ENCODE measurements at regions not wholly inside any gene's neighbourhood (a gene's known extent, or its start where the extent isn't known, plus 50 kb on each side); places are given as distances from the start of the nearest gene placed in this dataset.
"Not testable (repeated sequence)": the region's sequence is repeated elsewhere in the genome, so short reads cannot be mapped to it uniquely, and the experiment has no call there.

DNA sequence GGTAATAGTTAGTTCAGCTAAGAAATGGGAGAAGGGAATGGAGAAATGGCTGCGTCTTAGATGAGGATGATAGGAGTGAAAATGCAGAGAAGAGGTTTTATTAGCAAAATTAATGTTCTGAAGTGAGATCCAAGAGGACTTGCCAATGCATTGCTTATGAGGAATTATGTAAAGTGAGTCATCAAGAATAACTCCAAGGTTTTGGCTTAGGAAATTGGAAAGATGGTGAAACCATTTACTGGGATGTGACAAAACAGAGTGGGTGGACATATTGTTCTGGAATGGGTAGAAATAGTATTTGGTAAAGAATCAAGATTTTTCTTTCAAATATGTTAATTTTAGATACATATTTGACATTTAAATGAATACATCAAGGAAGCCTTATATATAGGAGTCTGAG, 306.6 kb upstream of the CYRIA start:
- FAIRE-seq: no peak

DNA sequence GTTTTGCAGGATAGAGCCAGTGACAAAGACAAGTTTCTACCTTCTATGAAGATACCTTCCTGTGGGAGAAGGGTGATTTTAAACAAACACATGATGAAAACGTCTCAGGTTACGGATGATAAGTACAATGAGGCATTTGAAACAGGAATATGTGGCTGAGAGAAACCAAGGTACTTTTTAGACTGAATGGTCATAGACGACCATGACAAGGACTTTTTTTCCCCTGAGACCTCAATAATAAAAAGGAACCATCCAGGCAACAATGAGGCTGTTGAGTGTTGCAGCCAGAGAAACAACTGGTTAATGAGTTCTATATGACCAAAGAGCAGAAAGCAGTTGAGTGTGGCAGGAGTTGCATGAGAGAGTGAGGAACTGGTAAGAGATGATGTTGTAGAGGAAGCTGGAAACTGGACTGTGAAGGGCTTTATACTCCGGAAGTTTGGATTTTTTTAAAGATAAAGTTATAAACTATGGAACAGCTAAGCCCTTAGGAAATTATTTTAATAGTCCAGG, 306.1 kb upstream of the CYRIA start:
- no peak for FAIRE-seq
- no peak for TF ChIP-seq POLR2AphosphoS5 (IDR thresholded peaks at IDR 0.05; ENCODE audit: low read depth, low read length)
- no peak for TF ChIP-seq PAX5 (IDR thresholded peaks at IDR 0.05; ENCODE audit: insufficient read depth, low read length, severe bottlenecking)
- no peak for TF ChIP-seq POLR2A (IDR thresholded peaks at IDR 0.05; ENCODE audit: low read depth, low read length)
- no peak for TF ChIP-seq TAF1 (IDR thresholded peaks at IDR 0.05; ENCODE audit: low read depth, low read length)
- TF ChIP-seq SPI1 (IDR thresholded peaks at IDR 0.05; ENCODE audit: low read depth, low read length): no peak
- TF ChIP-seq POU2F2 (IDR thresholded peaks at IDR 0.05; ENCODE audit: low read depth, low read length): no peak
- DNase-seq (ENCODE audit: insufficient read length, low spot score): no peak

More for the DNA sequence above, 306.6 kb upstream of the CYRIA start:
- TF ChIP-seq SPI1 (IDR thresholded peaks at IDR 0.05; ENCODE audit: low read depth, low read length) (no peak), POLR2AphosphoS5 (IDR thresholded peaks at IDR 0.05; ENCODE audit: low read depth, low read length) (no peak), POU2F2 (IDR thresholded peaks at IDR 0.05; ENCODE audit: low read depth, low read length) (no peak), PAX5 (IDR thresholded peaks at IDR 0.05; ENCODE audit: insufficient read depth, low read length, severe bottlenecking) (no peak), POLR2A (IDR thresholded peaks at IDR 0.05; ENCODE audit: low read depth, low read length) (no peak), TAF1 (IDR thresholded peaks at IDR 0.05; ENCODE audit: low read depth, low read length) (no peak)
- DNase-seq (ENCODE audit: insufficient read length, low spot score): no peak

DNA sequence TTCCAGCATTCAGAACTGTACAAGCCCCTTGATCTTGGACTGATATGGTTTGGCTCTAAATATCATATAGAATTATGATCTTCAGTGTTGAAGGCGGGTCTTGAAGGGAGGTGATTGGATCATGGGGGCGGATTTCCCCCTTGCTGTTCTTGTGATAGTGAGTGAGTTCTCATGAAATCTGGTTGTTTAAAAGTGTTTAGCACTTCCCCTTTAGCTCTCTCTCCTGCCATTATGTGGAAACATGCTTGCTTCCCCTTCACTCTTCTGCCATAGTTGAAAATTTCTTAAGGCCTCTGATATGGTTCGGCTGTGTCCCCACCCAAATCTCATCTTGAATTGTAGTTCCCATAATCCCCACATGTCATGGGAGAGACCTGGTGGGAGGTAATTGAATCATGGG, 305.3 kb upstream of the CYRIA start:
- not testable (repeated sequence) for FAIRE-seq; DNase-seq (ENCODE audit: insufficient read length, low spot score)

DNA sequence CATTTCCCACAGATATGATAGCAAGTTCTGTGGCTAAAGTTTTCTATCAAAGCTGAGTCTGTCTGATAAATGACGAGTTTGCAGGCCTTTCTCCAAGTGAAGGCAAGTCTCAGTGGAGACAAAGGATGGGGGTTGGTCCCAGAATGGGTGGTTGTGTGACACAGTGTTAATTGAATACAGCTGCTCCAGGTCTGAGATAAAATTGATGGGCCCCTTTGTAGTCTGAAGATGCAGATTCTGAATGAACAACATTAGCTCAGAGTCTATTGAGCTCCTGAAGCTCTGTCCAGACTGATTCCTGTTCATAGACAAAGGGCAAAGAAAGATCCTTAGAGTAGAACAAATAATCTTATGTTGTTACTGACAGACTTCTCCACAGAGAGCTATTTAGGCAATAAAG, 296.9 kb upstream of the CYRIA start:
- FAIRE-seq (no peak), DNase-seq (ENCODE audit: insufficient read length, low spot score) (no peak)
- TF ChIP-seq POLR2AphosphoS5 (IDR thresholded peaks at IDR 0.05; ENCODE audit: low read depth, low read length): no peak

DNA sequence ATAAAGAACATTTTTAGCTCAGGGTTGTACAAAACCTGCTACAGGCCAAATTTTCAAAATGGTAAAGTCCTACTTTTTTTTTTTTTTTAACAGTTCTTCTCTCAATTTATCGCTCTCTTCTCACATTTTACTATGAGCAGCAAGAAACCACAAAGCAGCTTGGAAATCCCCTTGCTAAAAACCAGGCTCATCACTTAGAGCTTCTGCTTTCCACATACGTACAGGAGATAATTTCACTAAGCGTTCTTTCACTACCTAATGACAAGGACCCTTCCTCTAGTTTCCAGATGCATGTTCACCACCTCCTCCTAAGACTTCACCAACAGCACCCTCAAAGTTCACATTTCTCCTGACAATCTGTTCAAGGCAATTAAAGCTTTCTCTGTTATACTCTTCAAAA, 294.9 kb upstream of the CYRIA start:
- FAIRE-seq (no peak), DNase-seq (ENCODE audit: insufficient read length, low spot score) (no peak)
- no peak for TF ChIP-seq PAX5 (IDR thresholded peaks at IDR 0.05; ENCODE audit: insufficient read depth, low read length, severe bottlenecking)
- no peak for TF ChIP-seq TAF1 (IDR thresholded peaks at IDR 0.05; ENCODE audit: low read depth, low read length)
- TF ChIP-seq SPI1 (IDR thresholded peaks at IDR 0.05; ENCODE audit: low read depth, low read length): no peak
- no peak for TF ChIP-seq POLR2A (IDR thresholded peaks at IDR 0.05; ENCODE audit: low read depth, low read length)
- TF ChIP-seq POU2F2 (IDR thresholded peaks at IDR 0.05; ENCODE audit: low read depth, low read length): no peak
- TF ChIP-seq POLR2AphosphoS5 (IDR thresholded peaks at IDR 0.05; ENCODE audit: low read depth, low read length): no peak

DNA sequence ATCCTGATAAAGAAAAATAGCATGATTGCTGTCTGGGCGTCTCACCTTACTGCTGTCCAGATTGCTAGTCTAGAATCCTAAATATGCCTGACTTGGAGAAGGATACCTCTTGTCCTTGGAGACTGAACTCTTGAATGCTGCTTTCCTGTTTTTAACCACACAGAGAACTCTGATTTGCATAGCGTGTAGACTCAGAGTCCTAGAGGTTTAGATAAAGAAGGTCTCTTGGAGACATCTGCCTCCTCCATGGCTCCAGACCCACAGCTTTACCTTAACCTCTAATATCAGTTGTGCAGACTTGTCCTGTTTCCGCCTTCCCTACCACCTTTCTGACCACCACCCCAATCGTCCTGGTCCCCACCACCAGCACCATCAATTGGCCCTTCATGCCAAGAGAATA, 292.6 kb upstream of the CYRIA start:
- no peak for TF ChIP-seq PAX5 (IDR thresholded peaks at IDR 0.05; ENCODE audit: insufficient read depth, low read length, severe bottlenecking)
- TF ChIP-seq SPI1 (IDR thresholded peaks at IDR 0.05; ENCODE audit: low read depth, low read length): no peak
- no peak for TF ChIP-seq POLR2AphosphoS5 (IDR thresholded peaks at IDR 0.05; ENCODE audit: low read depth, low read length)
- no peak for TF ChIP-seq POLR2A (IDR thresholded peaks at IDR 0.05; ENCODE audit: low read depth, low read length)
- TF ChIP-seq TAF1 (IDR thresholded peaks at IDR 0.05; ENCODE audit: low read depth, low read length): no peak
- no peak for TF ChIP-seq POU2F2 (IDR thresholded peaks at IDR 0.05; ENCODE audit: low read depth, low read length)
- FAIRE-seq (no peak), DNase-seq (ENCODE audit: insufficient read length, low spot score) (no peak)

DNA sequence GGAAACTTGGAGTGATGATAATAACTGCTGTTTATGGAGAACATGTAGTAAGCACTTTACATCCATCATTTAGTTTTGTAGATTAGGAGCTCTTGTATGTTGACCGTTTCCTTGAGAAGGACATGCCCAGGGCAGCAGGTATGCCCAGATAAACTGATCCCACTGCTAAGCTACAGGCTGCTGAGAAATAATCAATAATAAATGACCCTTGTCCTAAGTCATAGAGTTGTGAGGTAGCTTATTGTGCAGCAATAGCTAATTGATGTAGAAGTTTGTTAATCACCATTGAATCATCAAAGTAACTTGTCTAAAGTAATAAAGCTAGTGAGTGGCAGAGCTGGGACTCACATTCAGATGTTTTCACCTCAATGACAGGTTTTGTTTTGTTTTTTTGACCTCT, 287.2 kb upstream of the CYRIA start:
- DNase-seq (ENCODE audit: insufficient read length, low spot score) (no peak), FAIRE-seq (no peak)
- no peak for TF ChIP-seq POLR2AphosphoS5 (IDR thresholded peaks at IDR 0.05; ENCODE audit: low read depth, low read length)

DNA sequence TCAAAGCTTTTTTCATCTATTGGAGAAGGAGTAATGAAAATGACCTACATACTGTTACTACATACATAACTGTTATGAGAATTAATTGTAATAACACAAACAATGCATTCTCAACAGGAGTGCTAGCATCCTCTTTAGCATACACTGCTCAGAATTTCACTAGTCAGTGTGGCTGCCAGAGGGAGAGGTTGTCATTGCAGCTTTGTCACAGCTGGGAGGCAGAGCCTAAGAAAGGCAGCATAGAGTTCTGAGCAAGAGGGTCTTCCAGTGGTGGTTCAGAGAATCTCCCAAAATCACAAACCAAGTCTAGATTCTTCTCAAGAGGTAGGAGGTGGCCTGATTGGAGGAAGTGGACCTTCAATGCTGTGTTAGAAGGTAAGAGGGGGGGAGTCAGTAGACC, 286.7 kb upstream of the CYRIA start:
- no peak for FAIRE-seq
- TF ChIP-seq SPI1 (IDR thresholded peaks at IDR 0.05; ENCODE audit: low read depth, low read length): no peak
- no peak for TF ChIP-seq POLR2AphosphoS5 (IDR thresholded peaks at IDR 0.05; ENCODE audit: low read depth, low read length)
- TF ChIP-seq TAF1 (IDR thresholded peaks at IDR 0.05; ENCODE audit: low read depth, low read length): no peak
- no peak for TF ChIP-seq POU2F2 (IDR thresholded peaks at IDR 0.05; ENCODE audit: low read depth, low read length)
- TF ChIP-seq PAX5 (IDR thresholded peaks at IDR 0.05; ENCODE audit: insufficient read depth, low read length, severe bottlenecking): no peak
- TF ChIP-seq POLR2A (IDR thresholded peaks at IDR 0.05; ENCODE audit: low read depth, low read length): no peak

DNA sequence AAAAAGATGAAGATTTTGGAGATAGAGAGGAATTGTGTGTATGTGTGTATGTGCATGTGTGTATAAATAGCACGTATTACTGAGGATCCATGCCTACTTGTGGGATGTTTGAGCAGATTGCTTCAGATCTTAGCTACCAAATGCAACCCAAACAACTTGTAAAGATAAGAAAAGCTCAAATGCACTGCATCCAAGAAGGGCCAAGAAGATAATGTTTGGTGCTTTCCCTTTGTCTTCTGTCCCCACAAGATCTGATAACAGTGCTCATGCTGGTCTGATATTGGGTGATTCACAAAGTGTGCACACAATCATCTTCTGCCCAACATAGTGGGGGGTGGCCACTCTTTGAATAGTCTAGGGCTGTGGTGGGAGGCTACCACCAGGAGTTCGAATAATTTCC, 284.8 kb upstream of the CYRIA start:
- DNase-seq (ENCODE audit: insufficient read length, low spot score): no peak
- FAIRE-seq: no peak
- TF ChIP-seq POLR2AphosphoS5 (IDR thresholded peaks at IDR 0.05; ENCODE audit: low read depth, low read length) (no peak), TAF1 (IDR thresholded peaks at IDR 0.05; ENCODE audit: low read depth, low read length) (no peak), SPI1 (IDR thresholded peaks at IDR 0.05; ENCODE audit: low read depth, low read length) (no peak)

More for the DNA sequence above, 286.7 kb upstream of the CYRIA start:
- no peak for DNase-seq (ENCODE audit: insufficient read length, low spot score)

DNA sequence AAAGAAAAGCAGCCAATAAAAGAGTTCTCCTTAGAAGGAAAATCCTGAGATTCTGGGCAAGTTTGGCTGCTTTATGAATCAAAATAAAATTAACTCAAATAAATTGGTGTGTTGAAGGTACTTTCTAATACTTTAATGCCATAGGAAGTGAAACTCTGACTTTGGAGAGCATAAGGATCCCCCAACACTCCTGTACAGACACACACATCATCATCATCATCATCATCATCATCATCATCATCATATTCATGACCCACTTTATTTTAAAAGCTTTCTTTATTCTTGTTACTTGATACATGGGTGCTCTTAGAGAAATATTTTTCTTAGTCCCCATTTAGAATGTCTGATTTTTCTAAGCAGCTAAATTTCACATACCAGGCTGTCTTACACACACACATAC, 283.1 kb upstream of the CYRIA start:
- FAIRE-seq (no peak), DNase-seq (ENCODE audit: insufficient read length, low spot score) (no peak)
- TF ChIP-seq PAX5 (IDR thresholded peaks at IDR 0.05; ENCODE audit: insufficient read depth, low read length, severe bottlenecking) (no peak), POLR2AphosphoS5 (IDR thresholded peaks at IDR 0.05; ENCODE audit: low read depth, low read length) (no peak), SPI1 (IDR thresholded peaks at IDR 0.05; ENCODE audit: low read depth, low read length) (no peak), POLR2A (IDR thresholded peaks at IDR 0.05; ENCODE audit: low read depth, low read length) (no peak), TAF1 (IDR thresholded peaks at IDR 0.05; ENCODE audit: low read depth, low read length) (no peak), POU2F2 (IDR thresholded peaks at IDR 0.05; ENCODE audit: low read depth, low read length) (no peak)

DNA sequence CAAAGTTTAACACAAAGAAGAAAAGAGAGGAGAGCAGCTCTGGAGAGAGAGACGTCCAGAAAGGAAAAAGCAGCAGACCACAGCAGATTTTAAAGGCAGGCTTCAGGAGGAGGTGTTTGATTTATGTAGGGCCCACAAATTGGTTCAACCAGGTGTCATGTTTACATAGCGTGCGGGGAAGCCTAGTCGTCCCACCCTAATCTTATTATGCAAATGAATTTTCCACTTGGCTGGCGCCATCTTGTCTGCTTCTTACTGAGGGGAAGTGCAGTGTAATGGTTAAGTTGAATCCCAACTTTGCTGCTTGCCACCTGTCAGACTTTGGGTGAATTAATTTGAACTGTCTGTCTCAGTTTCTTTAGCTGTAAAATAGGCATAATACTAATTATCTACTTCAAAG, 282.4 kb upstream of the CYRIA start:
- TF ChIP-seq POU2F2 (IDR thresholded peaks at IDR 0.05; ENCODE audit: low read depth, low read length): no peak
- no peak for FAIRE-seq

More for the DNA sequence above, 282.4 kb upstream of the CYRIA start:
- DNase-seq (ENCODE audit: insufficient read length, low spot score): no peak
